GM20000 (cell line): ENCODE measurements at regions not wholly inside any gene's neighbourhood (a gene's known extent, or its start where the extent isn't known, plus 50 kb on each side); places are given as distances from the start of the nearest gene placed in this dataset.

Experiments used
- DNase-seq: peaks from one replicate; pipeline ENCODE4 v3.0.0; 2012; ENCODE audit warnings: low spot score
- CTCF ChIP-seq: IDR thresholded peaks from 2 replicates; pipeline ENCODE4 v1.5.1; 2012; ENCODE audit warnings: mild to moderate bottlenecking, control low read depth; ENCODE audit errors: extremely low read depth, missing control alignments

- no peak for TF ChIP-seq CTCF
- DNase-seq = no peak
Observed at GRCh38 chr5:88558366-88558765, 289.7 kb upstream of the TMEM161B start.

GRCh38 chr5:88557881-88558280 lies 289.2 kb upstream of the TMEM161B start:
- no peak for DNase-seq
- TF ChIP-seq CTCF = no peak

- no peak for DNase-seq
- no peak for TF ChIP-seq CTCF
Observed at GRCh38 chr5:88557131-88557530, 288.5 kb upstream of the TMEM161B start.

- no peak for TF ChIP-seq CTCF
- DNase-seq = no peak
Observed at GRCh38 chr5:88556406-88556805, 287.8 kb upstream of the TMEM161B start.

- DNase-seq = no peak
- TF ChIP-seq CTCF = no peak
Observed at GRCh38 chr5:88555674-88556073, 287.0 kb upstream of the TMEM161B start.

GRCh38 chr5:88553986-88554385 lies 285.3 kb upstream of the TMEM161B start:
- no peak for TF ChIP-seq CTCF
- DNase-seq = no peak

- DNase-seq = no peak
Observed at GRCh38 chr5:88553136-88553875, 284.7 kb upstream of the TMEM161B start.

More at GRCh38 chr5:88553136-88553875, 284.7 kb upstream of the TMEM161B start:
- no peak for TF ChIP-seq CTCF
